H1 (cell line): ENCODE measurements at regions not wholly inside any gene's neighbourhood (a gene's known extent, or its start where the extent isn't known, plus 50 kb on each side); places are given as distances from the start of the nearest gene placed in this dataset.

Source experiments
- CTCF ChIA-PET: fragments of 300-600 bp; sonication (Branson Sonifier 250); formaldehyde crosslinking; loops from one replicate; lab custom pipeline; 2021; ENCODE audit not compliant: partially characterized antibody; lab: Charles Lee
- POLR2A ChIA-PET: fragments of 300-600 bp; sonication (Branson Sonifier 250); formaldehyde crosslinking; loops from one replicate; lab custom pipeline; 2021; ENCODE audit warnings: inconsistent platforms; ENCODE audit not compliant: partially characterized antibody; lab: Charles Lee
- DNase-seq, 2 experiments: peaks; one replicate each; pipeline versions ENCODE4 v3.0.0 to v3.0.0-alpha.2; 2010 to 2022; ENCODE audit warnings: low spot score in 2 of 2, low read depth in 1 of 2, mixed read lengths in 1 of 2
- FAIRE-seq: peaks from 2 replicates; lab custom pipeline; 2011; peaks lifted over from hg19 to GRCh38; lab: Jason Lieb, UNC
- H2AFZ ChIP-seq: 2 replicates; pipeline ENCODE4 v1.8.1; 2012; ENCODE audit warnings: low read length, inconsistent platforms
- H2AK5ac ChIP-seq: 2 replicates; pipeline ENCODE4 v1.6.1; 2013; ENCODE audit warnings: low read depth, low read length
- H2BK120ac ChIP-seq: replicated peaks from 2 replicates; pipeline ENCODE3; 2013; ENCODE audit warnings: low read depth, low read length, inconsistent platforms
- H2BK12ac ChIP-seq: 2 replicates; pipeline ENCODE4 v1.6.1; 2013; ENCODE audit warnings: low read depth, low read length
- H2BK15ac ChIP-seq: 2 replicates; pipeline ENCODE4 v1.6.1; 2013; ENCODE audit warnings: low read length
- H2BK20ac ChIP-seq: 2 replicates; pipeline ENCODE4 v1.6.1; 2013; ENCODE audit warnings: low read length
- H2BK5ac ChIP-seq: 2 replicates; pipeline ENCODE4 v1.6.1; 2013; ENCODE audit warnings: low read depth, low read length
- H3K14ac ChIP-seq: 2 replicates; pipeline ENCODE4 v1.6.1; 2013; ENCODE audit warnings: inconsistent platforms; ENCODE audit not compliant: insufficient read length
- H3K18ac ChIP-seq: 2 replicates; pipeline ENCODE4 v1.6.1; 2013; ENCODE audit warnings: low read length; ENCODE audit errors: extremely low read depth
- H3K23ac ChIP-seq: 2 replicates; pipeline ENCODE4 v1.6.1; 2013; ENCODE audit warnings: inconsistent platforms; ENCODE audit not compliant: insufficient read length
- H3K23me2 ChIP-seq: 2 replicates; pipeline ENCODE4 v1.6.1; 2013; ENCODE audit warnings: low read depth, low read length
- H3K27ac ChIP-seq: 2 replicates; pipeline ENCODE4 v1.6.1; 2011; ENCODE audit warnings: low read depth, low read length, inconsistent platforms
- H3K27me3 ChIP-seq, 4 experiments: replicated peaks in 1 of 4; 1 replicate in 1 of 4; 2 replicates in 3 of 4; pipeline versions ENCODE4 v1.6.1 to v1.8.1; 2011 to 2013; ENCODE audit warnings: low read length in 3 of 4, mild to moderate bottlenecking in 3 of 4, inconsistent platforms in 2 of 4, mixed read lengths in 2 of 4, moderate library complexity in 1 of 4; ENCODE audit not compliant: control insufficient read depth in 3 of 4, insufficient read depth in 3 of 4; ENCODE audit errors: extremely low read depth in 1 of 4
- H3K36me3 ChIP-seq, 4 experiments: 2 replicates each; pipeline versions ENCODE4 v1.6.1 to v1.8.1; 2011 to 2013; ENCODE audit warnings: mild to moderate bottlenecking in 4 of 4, low read length in 3 of 4, moderate library complexity in 2 of 4, control low read depth in 1 of 4, inconsistent platforms in 1 of 4; ENCODE audit not compliant: insufficient read depth in 4 of 4, control insufficient read depth in 2 of 4
- H3K4ac ChIP-seq: replicated peaks from 2 replicates; pipeline ENCODE3; 2013; ENCODE audit warnings: low read length, low read depth, mixed read lengths, inconsistent platforms; ENCODE audit not compliant: insufficient read length
- H3K4me1 ChIP-seq, 4 experiments: replicated peaks in 1 of 4; 1 replicate in 1 of 4; 2 replicates in 3 of 4; pipeline versions ENCODE4 v1.6.1 to v1.8.1; 2011 to 2013; ENCODE audit warnings: low read length in 3 of 4, inconsistent platforms in 2 of 4, mixed read lengths in 1 of 4; ENCODE audit not compliant: insufficient read depth in 4 of 4, control insufficient read depth in 3 of 4
- H3K4me2 ChIP-seq, 2 experiments: 2 replicates each; pipeline versions ENCODE4 v1.6.1 to v1.8.1; 2011 to 2013; ENCODE audit warnings: low read depth in 2 of 2, low read length in 2 of 2, control low read depth in 1 of 2, inconsistent platforms in 1 of 2, mild to moderate bottlenecking in 1 of 2; ENCODE audit not compliant: insufficient read depth in 1 of 2
- H3K4me3 ChIP-seq, 4 experiments: fragments of 200-600, 300-600 bp in 1 of 4; sonication (generic), shearing (Covaris generic), sonication (Bioruptor Twin) in 1 of 4; 2 replicates each; pipeline versions ENCODE4 v1.5.1 to v1.8.1; 2011 to 2016; ENCODE audit warnings: low read length in 4 of 4, low read depth in 3 of 4, control low read depth in 2 of 4, inconsistent platforms in 2 of 4, mild to moderate bottlenecking in 2 of 4, mixed read lengths in 1 of 4, moderate library complexity in 1 of 4; ENCODE audit not compliant: insufficient read depth in 2 of 4; ENCODE audit errors: extremely low read depth in 1 of 4
- H3K56ac ChIP-seq: replicated peaks from 2 replicates; pipeline ENCODE3; 2013; ENCODE audit warnings: low read depth, mild to moderate bottlenecking, mixed read lengths, low read length, inconsistent platforms; ENCODE audit not compliant: insufficient read length
- H3K79me1 ChIP-seq: 2 replicates; pipeline ENCODE4 v1.6.1; 2013; ENCODE audit warnings: low read depth, low read length, control low read depth
- H3K79me2 ChIP-seq, 2 experiments: 2 replicates each; pipeline versions ENCODE4 v1.6.1 to v1.8.1; 2012 to 2013; ENCODE audit warnings: low read length in 2 of 2, mild to moderate bottlenecking in 2 of 2, inconsistent platforms in 1 of 2; ENCODE audit not compliant: insufficient read depth in 2 of 2, control insufficient read depth in 1 of 2
- H3K9ac ChIP-seq, 4 experiments: replicated peaks in 1 of 4; 1 replicate in 1 of 4; 2 replicates in 3 of 4; pipeline versions ENCODE4 v1.6.1 to v1.8.1; 2011 to 2013; ENCODE audit warnings: low read depth in 3 of 4, low read length in 3 of 4, control low read depth in 2 of 4, mild to moderate bottlenecking in 2 of 4, moderate library complexity in 2 of 4, inconsistent platforms in 1 of 4; ENCODE audit errors: extremely low read depth in 1 of 4
- H3K9me3 ChIP-seq, 2 experiments: 2 replicates each; pipeline versions ENCODE4 v1.6.1 to v1.8.1; 2012 to 2013; ENCODE audit warnings: mild to moderate bottlenecking in 2 of 2, moderate library complexity in 2 of 2, control low read depth in 1 of 2, inconsistent platforms in 1 of 2, low read depth in 1 of 2, low read length in 1 of 2, mixed read lengths in 1 of 2; ENCODE audit not compliant: insufficient read depth in 2 of 2
- H4K20me1 ChIP-seq, 2 experiments: replicated peaks in 1 of 2; 2 replicates each; pipeline versions ENCODE3 to v1.8.1; 2011 to 2013; ENCODE audit warnings: inconsistent platforms in 2 of 2, low read length in 2 of 2, mild to moderate bottlenecking in 1 of 2; ENCODE audit not compliant: insufficient read depth in 2 of 2, control insufficient read depth in 1 of 2
- H4K5ac ChIP-seq: 2 replicates; pipeline ENCODE4 v1.6.1; 2013; ENCODE audit warnings: low read length, low read depth, mixed read lengths, inconsistent platforms; ENCODE audit not compliant: insufficient read length
- H4K8ac ChIP-seq: 2 replicates; pipeline ENCODE4 v1.8.0; 2013; ENCODE audit warnings: mild to moderate bottlenecking, moderate library complexity, low read length, inconsistent platforms; ENCODE audit not compliant: insufficient read depth; ENCODE audit errors: extremely low read depth
- H4K91ac ChIP-seq: replicated peaks from 2 replicates; pipeline ENCODE3; 2013; ENCODE audit warnings: low read length, mixed read lengths, inconsistent platforms; ENCODE audit not compliant: insufficient read length
- CEBPB ChIP-seq: IDR thresholded peaks from 2 replicates; pipeline ENCODE4 v1.6.1; 2012; ENCODE audit warnings: low read depth, low read length
- CTCF ChIP-seq, 3 experiments: IDR thresholded peaks; 1 replicate in 2 of 3; 2 replicates in 1 of 3; pipeline versions ENCODE4 v1.5.1 to v1.6.1; 2011; ENCODE audit warnings: low read length in 3 of 3, mild to moderate bottlenecking in 3 of 3, inconsistent platforms in 2 of 3, low read depth in 1 of 3, moderate library complexity in 1 of 3; ENCODE audit not compliant: insufficient read depth in 1 of 3; ENCODE audit errors: control extremely low read depth in 1 of 3
- GABPA ChIP-seq: IDR thresholded peaks from 2 replicates; pipeline ENCODE4 v1.6.1; 2011; ENCODE audit warnings: mild to moderate bottlenecking, low read length, moderate library complexity, borderline replicate concordance; ENCODE audit not compliant: insufficient read depth
- POU5F1 ChIP-seq: IDR thresholded peaks from 2 replicates; pipeline ENCODE4 v1.6.1; 2011; ENCODE audit warnings: low read depth, mild to moderate bottlenecking, low read length, moderate library complexity
- SP1 ChIP-seq: IDR thresholded peaks from 2 replicates; pipeline ENCODE4 v1.6.1; 2011; ENCODE audit warnings: low read depth, low read length
- TEAD4 ChIP-seq: IDR thresholded peaks from 2 replicates; pipeline ENCODE4 v1.6.1; 2012; ENCODE audit warnings: low read depth, low read length, inconsistent platforms, mixed read lengths
- WGBS, 2 experiments: shearing (Covaris generic) in 1 of 2; methylation state at CpG; one replicate each; pipeline versions ENCODE4 v1.1.6 to v1.1.7; 2013 to 2015; ENCODE audit warnings: low lambda C conversion rate in 2 of 2, mixed read lengths in 2 of 2, inconsistent platforms in 1 of 2, low coverage in 1 of 2, missing lambda C conversion rate in 1 of 2; ENCODE audit not compliant: insufficient replicate concordance in 2 of 2, insufficient coverage in 1 of 2, insufficient read length in 1 of 2; ENCODE audit errors: extremely low coverage in 1 of 2, missing lambda C conversion rate in 1 of 2; 5-methylcytosine and 5-hydroxymethylcytosine counted together

GRCh38 chr13:64758521-64759244 is 2471.5 kb downstream of the PCDH9 start:
- Histone ChIP-seq H3K23ac (no peak overlapping the region), H3K9me3 (no peaks in the 10 kb centered on the region), H2BK12ac (no peak overlapping the region; the same call in 1 of the 2 replicates), H2AFZ (0 out of 2 replicates have a peak overlapping the region, but pooled peaks have one; percentile 14), H3K4me2 (no peak overlapping the region; a peak in 1 of 4 replicates), H2AK5ac (no peak overlapping the region), H4K8ac (no peak overlapping the region), H3K27ac (peak overlapping the region; percentile 64; the same call in 1 of the 2 replicates), H3K14ac (no peak overlapping the region), H3K79me1 (no peaks in the 10 kb centered on the region), H4K20me1 (no peaks in the 10 kb centered on the region), H3K4ac (no peak overlapping the region), H4K5ac (peak overlapping the region; percentile 8), H3K79me2 (no peaks in the 10 kb centered on the region), H3K4me3 (peak overlapping the region in 1 of 4 experiments; percentile 21; a peak in 1 of 8 replicates), H3K9ac (no peak overlapping the region), H2BK5ac (peak overlapping the region; percentile 82), H2BK20ac (peak overlapping the region; percentile 40; the same call in 1 of the 2 replicates), H2BK15ac (no peak overlapping the region), H2BK120ac (peak overlapping the region; percentile 13), H3K18ac (no peak overlapping the region; the same call in 1 of the 2 replicates), H3K4me1 (peaks cover 0 to 9% (median 3%) of the 10 kb centered on the region in 4 experiments; a peak in 2 of 7 replicates), H3K23me2 (no peaks in the 10 kb centered on the region), H3K56ac (no peak overlapping the region), H3K36me3 (no peaks in the 10 kb centered on the region), H4K91ac (peak overlapping the region; percentile 14), H3K27me3 (no peaks in the 10 kb centered on the region)
- TF ChIP-seq SP1 (peak; percentile 11; the same call in 1 of the 2 replicates), POU5F1 (0 out of 2 replicates have a peak, but pooled peaks have one; percentile 42), CTCF (IDR thresholded peaks at IDR 0.05; ENCODE audit: control extremely low read depth in 1 of 3, insufficient read depth in 1 of 3, low read depth in 1 of 3, low read length in 3 of 3) (no peak), TEAD4 (peak; percentile 89), CEBPB (peak; percentile 89), GABPA (no peak)
- FAIRE-seq (peak; percentile 62), DNase-seq (peak in 1 of 2 experiments; percentile 5)
- WGBS, 2 experiments, result 86% methylated on average over 1 of the region's 1 CpG; no CpG with 5 or more reads in 1 of the 2 experiments
- ChIA-PET POLR2A (no interaction called here), CTCF (no interaction called here)
